Frontal cortex (tissue), 4 donors: ENCODE measurements at regions not wholly inside any gene's neighbourhood (a gene's known extent, or its start where the extent isn't known, plus 50 kb on each side); places are given as distances from the start of the nearest gene placed in this dataset. TPM values are rescaled to one million over a fixed set of nuclear protein-coding genes. Genes with fewer than 3 reads are reported as not detected.

ENCODE experiments used
- DNase-seq, 2 donors: peaks; one replicate each; pipeline ENCODE4 v3.0.0; 2012; ENCODE audit warnings: low spot score in 2 of 2
- FAIRE-seq: peaks from 2 replicates; lab custom pipeline; 2012; peaks lifted over from hg19 to GRCh38; lab: Jason Lieb, UNC
- small RNA-seq: library from RNA; depleted of rRNA; stranded (forward); fragments of <200 nt; gene quantifications from one replicate; pipeline ENCODE3, GENCODE V24; 2014
- donor health status: control.
- donor health status: control.
- donor health status: control.

DNA sequence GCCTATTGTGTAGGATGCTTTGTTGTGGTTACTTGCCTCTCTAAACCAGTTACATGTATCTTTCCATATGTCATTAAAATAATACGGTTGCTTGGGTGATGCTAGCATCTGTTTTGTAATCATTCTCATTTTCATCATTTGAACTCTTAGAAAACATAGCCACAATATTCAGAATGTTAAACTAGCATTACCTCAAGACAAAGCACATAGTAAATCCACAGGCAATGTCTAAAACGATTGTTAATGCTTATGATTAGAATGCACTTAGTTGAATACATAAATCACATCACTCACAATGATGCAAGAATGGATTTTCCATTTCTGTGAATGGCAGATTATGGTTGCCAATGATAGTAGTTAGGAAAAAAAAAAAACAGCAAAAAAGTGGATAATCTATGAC lies 110.0 kb upstream of the NAALADL2 start:
- DNase-seq (no peak), FAIRE-seq (no peak)

DNA sequence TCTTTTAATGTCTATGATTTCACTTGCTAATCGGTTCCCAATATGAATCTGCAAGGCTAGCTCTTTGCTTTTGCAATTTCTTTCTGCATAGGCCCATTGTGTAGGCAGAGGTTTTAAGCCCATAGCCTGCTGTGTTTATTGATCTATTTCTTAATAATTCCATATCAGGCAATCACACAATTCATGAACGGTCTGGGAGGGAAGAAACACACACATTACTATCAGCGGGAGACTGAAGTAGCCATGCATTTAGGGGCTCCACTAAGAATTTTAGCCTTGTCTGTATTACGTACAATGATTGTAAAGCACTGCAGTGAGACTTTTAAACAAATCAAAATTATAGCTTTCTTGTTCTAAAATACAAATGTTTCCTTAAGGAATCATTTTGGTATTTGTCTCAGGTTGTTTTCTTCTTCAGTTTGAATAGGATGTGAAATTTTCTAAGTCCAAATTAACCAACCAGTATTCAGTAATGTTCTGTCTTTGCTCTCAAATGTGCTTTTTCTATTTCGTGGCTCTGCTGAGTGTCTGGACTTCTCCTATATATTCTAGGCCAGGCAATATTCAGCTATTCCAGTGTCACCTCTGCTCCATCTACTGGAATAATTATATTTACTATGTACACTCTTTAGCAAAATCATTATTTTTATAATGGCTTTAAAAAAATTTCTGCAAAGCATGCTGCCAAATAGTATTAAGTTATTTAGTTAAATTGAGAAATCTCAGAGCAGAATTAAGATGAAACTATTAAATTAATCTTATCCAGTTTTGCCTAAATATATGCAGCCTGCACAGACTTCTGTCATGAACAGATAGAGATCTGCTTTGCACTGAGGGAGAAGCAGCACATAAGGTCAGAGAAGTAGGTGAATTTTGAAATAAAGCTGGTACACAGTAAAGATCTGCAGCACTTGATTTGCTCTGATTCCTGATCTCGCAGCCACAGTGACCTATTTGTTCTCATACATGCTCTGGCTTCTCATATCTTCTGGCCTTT lies 103.0 kb upstream of the NAALADL2 start:
- no peak for DNase-seq
- FAIRE-seq = no peak

DNA sequence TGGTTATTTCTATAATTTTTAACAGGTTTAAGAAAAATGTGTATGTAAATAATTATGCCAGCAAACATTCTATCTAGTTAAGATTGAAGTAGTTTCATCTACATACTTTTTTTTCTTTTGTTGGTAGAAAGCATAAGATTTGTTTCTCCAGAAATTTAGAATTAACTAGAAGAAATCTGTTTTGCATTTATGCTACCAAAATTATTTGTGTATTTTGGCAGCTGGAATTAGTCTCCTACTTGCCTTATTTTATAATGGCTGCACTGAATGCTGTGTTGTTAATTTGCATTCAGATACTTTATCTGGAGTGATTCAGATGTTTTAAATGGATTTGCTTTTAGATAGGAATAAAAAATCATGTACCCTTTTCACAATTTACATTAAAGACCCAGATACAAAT lies 100.2 kb upstream of the NAALADL2 start:
- no peak for FAIRE-seq
- no peak for DNase-seq

DNA sequence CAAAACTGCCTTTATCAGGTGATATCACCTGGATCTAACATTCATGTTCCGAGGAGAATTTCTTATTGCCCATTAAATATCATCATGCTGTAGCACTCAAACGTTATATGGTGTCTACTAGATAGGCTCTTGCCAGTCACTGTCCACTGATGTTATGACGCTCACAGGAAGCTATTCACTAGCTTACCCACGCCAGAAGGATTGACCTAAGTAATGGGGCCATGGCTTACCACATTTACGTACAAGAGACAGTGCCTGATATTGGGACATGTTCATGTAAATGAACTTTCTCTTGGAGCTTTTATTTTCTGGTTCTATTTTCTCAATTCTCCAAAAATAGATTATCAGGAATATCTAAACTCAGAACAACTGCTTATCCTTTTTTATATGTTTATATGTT lies 91.7 kb upstream of the NAALADL2 start:
- no peak for FAIRE-seq
- DNase-seq = no peak

DNA sequence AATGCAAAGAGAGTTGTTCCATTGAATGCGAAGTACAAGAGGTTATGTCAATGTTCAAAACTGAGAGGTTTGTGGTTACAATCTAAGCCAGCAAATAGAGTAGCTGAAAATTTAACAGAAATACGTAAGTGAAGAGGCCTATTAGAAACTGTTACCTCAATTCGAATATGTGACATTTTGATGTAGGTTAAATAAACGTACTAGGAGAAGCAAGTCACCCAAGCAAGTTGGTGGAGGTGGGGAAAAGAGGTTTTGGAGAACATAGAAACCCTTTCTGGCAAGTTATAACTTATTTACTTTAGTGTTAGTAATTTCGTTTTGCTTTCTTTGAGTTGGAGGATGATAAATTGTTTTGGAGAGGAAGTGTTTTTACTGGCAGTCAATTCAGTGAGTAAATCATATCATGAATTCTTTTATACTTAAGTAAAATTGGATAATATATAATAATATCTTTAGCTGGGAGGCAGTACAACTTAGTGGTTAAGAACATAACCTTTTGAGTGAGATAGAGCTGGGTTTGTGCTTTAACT lies 91.2 kb upstream of the NAALADL2 start:
- no peak for FAIRE-seq
- DNase-seq = no peak

DNA sequence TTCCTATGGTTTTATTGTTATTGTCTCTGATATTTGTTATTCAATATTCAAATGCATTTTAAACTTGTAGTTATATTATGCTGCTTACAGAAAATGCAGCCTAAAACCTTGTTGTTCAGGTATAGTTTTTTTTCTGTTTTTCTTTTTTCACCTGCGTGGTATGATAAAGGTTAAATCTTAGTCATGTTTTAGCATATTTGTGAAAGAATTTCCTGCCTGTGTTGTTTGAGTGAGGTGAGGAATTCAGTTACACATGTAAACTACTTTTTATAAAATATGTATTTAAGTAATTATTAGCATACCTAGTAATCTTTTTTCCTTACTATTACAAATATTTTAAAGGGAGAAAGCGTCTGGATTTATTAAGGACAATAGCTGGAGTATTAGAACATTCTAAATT lies 90.0 kb upstream of the NAALADL2 start:
- FAIRE-seq = no peak

DNA sequence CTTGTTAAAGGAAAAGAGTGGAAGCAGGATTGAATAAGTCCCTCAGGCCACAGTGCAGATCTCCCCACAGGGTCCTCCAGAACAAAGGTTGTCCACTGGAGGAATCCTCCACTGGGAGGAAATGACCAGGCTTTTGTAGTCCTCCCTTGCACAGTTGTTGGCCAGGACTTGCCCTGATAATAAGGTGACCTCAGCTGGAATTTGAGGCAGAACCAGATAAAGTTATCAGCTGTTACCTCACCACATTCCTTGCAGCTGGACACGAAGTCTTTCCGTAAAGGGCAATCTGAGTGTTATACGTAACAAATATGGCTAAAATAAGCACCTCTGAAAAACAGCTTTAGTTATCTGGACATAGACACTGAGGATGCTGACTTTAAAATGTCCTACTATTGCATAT lies 83.5 kb upstream of the NAALADL2 start:
- DNase-seq (no peak), FAIRE-seq (no peak)

More for the DNA sequence above, 90.0 kb upstream of the NAALADL2 start:
- no peak for DNase-seq

DNA sequence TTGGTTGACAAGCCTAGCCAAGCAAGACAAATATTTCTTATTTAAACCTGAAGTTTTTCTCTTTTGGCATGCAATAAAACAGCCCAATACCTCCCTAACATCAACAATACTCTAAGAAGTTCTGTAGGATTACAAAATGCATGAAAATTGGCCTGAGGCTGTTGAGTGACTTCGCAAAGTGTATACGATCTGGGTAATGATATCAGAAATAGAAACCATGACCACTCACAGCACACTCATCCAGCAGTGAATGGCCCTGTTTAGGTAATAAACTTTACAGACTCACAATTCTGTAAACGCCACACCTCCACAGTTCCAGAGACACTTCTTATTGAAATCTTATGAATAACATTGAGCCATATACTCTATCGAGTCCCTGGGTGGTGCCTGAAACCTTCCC lies 83.0 kb upstream of the NAALADL2 start:
- no peak for FAIRE-seq

DNA sequence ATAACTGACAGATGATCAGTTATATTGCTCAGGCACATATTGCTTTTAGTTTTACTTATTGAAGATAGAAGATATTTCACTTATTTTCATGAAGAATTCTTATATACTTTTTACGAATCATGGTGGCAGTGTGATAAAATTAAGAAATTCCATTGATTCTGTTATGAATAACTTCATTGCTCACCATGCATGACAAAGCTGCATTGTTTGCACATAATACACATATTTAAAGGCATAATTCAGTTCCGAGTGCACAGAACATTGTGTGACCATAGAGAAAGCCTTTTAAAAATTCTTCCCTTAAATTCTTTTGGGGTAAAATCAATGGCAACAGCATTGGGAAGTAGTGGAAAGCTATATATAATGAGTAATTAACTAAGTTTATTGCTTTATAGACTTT lies 82.5 kb upstream of the NAALADL2 start:
- FAIRE-seq (no peak), DNase-seq (no peak)

More for the DNA sequence above, 83.0 kb upstream of the NAALADL2 start:
- DNase-seq = no peak

DNA sequence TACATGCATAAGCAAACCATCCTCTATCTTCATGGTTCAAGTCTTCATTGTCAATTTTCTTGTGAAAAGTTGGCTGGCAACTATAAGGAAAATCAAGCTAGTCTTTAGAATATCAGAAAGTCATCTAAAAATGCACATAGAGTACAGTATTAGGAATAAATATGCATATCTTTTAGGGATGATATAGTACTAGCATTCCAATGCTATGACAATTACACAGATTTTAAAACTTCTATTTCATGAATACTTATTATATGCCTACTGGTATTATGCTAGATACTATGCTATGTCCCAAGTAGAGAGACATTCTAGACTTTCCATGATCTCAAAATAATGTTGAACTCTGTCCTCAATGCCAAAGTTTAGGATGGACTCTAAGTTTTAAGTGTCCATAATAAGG lies 81.3 kb upstream of the NAALADL2 start:
- no peak for FAIRE-seq
- no peak for DNase-seq

DNA sequence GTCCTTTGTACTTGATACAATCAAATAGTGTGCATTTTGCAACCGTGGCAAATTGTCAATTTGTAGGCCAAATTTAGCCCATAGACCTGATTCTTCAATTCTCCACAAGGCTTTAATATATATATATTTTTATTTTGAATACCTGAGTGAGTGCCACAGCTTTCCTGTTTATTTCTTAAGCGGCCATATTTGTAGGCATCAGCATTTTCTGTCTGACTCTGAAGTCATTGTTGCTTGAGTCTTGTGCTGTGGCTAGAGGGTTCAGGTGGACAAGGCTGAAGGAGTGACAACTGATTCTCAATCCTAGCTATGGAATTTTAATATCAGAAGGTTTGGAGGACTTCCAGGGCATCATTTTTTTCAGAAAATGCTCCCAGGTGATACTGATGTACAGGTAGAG lies 75.6 kb upstream of the NAALADL2 start:
- FAIRE-seq (no peak), DNase-seq (no peak)

DNA sequence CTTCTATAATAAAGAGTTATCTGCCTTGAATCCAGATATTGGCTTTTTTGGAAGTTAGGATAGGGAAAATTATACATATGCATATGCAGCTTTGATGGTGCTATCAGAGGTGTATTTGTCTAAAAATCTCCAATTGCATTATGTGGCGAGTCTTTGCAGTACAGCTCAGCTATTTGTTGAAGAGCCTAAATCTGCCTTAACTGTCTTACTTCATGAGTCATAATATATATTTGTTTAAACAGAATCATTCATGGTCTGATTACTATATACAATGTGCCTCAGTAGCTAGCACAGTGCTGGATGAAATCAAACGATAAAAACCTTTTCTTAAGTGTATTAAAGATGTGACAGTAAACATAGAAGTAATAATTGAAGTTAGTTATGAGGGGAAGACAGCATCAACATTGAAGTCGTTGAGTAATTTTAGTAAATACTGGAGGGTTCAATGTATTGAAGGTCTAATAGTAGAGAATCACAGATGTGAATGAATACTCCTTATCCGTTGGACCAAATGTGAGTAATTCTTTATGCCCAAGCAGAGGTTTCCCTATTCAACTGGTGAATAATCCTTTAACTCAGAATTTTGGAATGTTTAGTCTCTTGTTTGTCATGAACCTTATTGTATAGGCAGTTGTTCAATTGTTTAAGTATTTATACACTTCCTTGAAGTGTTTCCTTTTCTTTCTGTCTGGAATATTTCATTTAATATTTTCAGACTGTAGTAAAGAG lies 74.8 kb upstream of the NAALADL2 start:
- no peak for FAIRE-seq
- no peak for DNase-seq

DNA sequence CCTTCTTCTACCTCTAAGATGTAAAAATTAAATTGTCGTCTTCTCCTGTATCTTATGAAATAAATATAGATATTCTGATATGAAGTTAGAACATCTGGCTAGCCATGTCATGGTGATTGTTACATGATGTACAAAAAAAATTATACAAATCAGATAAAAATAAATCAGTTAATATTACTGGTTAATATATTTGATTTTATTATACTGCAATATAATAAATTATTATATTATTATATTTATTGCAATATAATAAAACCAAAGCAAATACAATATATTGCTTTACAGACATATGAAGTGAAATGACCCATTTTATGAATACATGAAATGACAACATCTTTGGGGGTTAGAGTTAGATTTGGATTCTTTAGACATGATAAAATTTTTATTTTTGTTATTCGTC lies 72.3 kb upstream of the NAALADL2 start:
- FAIRE-seq = peak; percentile 74
- DNase-seq = no peak

DNA sequence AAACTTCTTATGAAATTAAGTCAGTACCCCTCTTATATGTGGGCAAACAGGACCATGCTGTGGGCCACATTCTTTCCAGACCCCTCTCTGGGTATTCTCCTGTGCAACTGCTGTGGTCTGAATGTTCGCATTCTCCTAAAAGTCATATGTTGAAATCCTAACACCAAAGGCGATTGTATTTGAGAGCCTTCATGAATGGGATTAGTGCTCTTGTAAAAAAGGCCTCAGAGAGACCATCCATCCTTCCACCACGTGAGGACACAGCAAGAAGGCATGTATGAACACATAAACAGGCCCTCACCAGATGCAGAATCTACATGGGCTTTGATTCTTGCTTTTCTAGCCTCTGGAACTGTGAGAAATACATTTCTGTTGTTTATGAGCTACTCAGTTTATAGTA lies 68.0 kb upstream of the NAALADL2 start:
- DNase-seq = no peak
- no peak for FAIRE-seq

DNA sequence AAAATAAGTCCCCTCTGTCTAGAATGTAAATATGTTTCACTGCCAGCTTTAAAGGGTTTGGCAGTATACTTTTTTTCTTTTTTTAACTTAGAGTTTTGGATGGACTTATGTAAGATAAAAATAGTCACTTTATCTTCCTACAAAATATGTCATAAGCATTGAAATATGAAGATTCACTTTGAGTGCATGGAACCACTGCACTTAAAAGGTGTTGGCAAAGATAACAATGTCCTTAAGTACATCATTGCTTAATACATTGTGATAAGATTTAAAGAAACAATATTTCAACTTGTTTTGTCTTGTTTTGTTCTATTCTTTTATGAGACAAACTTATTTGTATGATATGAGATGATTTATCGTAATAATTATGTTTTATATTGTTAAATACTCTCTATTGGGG lies 66.3 kb upstream of the NAALADL2 start:
- DNase-seq = no peak
- no peak for FAIRE-seq

Small RNA genes in the stretch of these regions (small RNA-seq; reads per million reads assigned to genes)
- gene RN7SKP40 = not detected
